Ishikawa (cell line): ENCODE measurements at regions not wholly inside any gene's neighbourhood (a gene's known extent, or its start where the extent isn't known, plus 50 kb on each side); places are given as distances from the start of the nearest gene placed in this dataset.

Experiments
- EGR1 ChIP-seq: IDR thresholded peaks from 2 replicates; pipeline ENCODE4 v1.6.1; 2012
- RAD21 ChIP-seq: IDR thresholded peaks from 2 replicates; pipeline ENCODE4 v1.6.1; 2012; ENCODE audit warnings: low read depth
- TEAD4 ChIP-seq: IDR thresholded peaks from 2 replicates; pipeline ENCODE4 v1.6.1; 2012
- YY1 ChIP-seq: IDR thresholded peaks from 2 replicates; pipeline ENCODE4 v1.6.1; 2012; ENCODE audit warnings: low read depth
- ZBTB7A ChIP-seq: IDR thresholded peaks from 2 replicates; pipeline ENCODE4 v1.6.1; 2012; ENCODE audit warnings: low read depth
- TF ChIP-seq, protein P1 (sequence below): IDR thresholded peaks from 2 replicates; pipeline ENCODE4 v1.6.1; 2012

GRCh38 chr3:153397794-153398193 is 235.8 kb downstream of the RAP2B start:
- TF ChIP-seq ZBTB7A (no peak), RAD21 (no peak), YY1 (no peak), TEAD4 (no peak), EGR1 (no peak)
- TF ChIP-seq, protein P1, sequence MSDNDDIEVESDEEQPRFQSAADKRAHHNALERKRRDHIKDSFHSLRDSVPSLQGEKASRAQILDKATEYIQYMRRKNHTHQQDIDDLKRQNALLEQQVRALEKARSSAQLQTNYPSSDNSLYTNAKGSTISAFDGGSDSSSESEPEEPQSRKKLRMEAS: no peak
